H1 (cell line): ENCODE measurements at regions not wholly inside any gene's neighbourhood (a gene's known extent, or its start where the extent isn't known, plus 50 kb on each side); places are given as distances from the start of the nearest gene placed in this dataset.

Experiments
- CTCF ChIA-PET: fragments of 300-600 bp; sonication (Branson Sonifier 250); formaldehyde crosslinking; loops from one replicate; lab custom pipeline; 2021; ENCODE audit not compliant: partially characterized antibody; lab: Charles Lee
- POLR2A ChIA-PET: fragments of 300-600 bp; sonication (Branson Sonifier 250); formaldehyde crosslinking; loops from one replicate; lab custom pipeline; 2021; ENCODE audit warnings: inconsistent platforms; ENCODE audit not compliant: partially characterized antibody; lab: Charles Lee
- DNase-seq, 2 experiments: peaks; one replicate each; pipeline versions ENCODE4 v3.0.0 to v3.0.0-alpha.2; 2010 to 2022; ENCODE audit warnings: low spot score in 2 of 2, low read depth in 1 of 2, mixed read lengths in 1 of 2
- FAIRE-seq: peaks from 2 replicates; lab custom pipeline; 2011; peaks lifted over from hg19 to GRCh38; lab: Jason Lieb, UNC
- H2AFZ ChIP-seq: 2 replicates; pipeline ENCODE4 v1.8.1; 2012; ENCODE audit warnings: low read length, inconsistent platforms
- H2AK5ac ChIP-seq: 2 replicates; pipeline ENCODE4 v1.6.1; 2013; ENCODE audit warnings: low read depth, low read length
- H2BK120ac ChIP-seq: replicated peaks from 2 replicates; pipeline ENCODE3; 2013; ENCODE audit warnings: low read depth, low read length, inconsistent platforms
- H2BK12ac ChIP-seq: 2 replicates; pipeline ENCODE4 v1.6.1; 2013; ENCODE audit warnings: low read depth, low read length
- H2BK15ac ChIP-seq: 2 replicates; pipeline ENCODE4 v1.6.1; 2013; ENCODE audit warnings: low read length
- H2BK20ac ChIP-seq: 2 replicates; pipeline ENCODE4 v1.6.1; 2013; ENCODE audit warnings: low read length
- H2BK5ac ChIP-seq: 2 replicates; pipeline ENCODE4 v1.6.1; 2013; ENCODE audit warnings: low read depth, low read length
- H3K14ac ChIP-seq: 2 replicates; pipeline ENCODE4 v1.6.1; 2013; ENCODE audit warnings: inconsistent platforms; ENCODE audit not compliant: insufficient read length
- H3K18ac ChIP-seq: 2 replicates; pipeline ENCODE4 v1.6.1; 2013; ENCODE audit warnings: low read length; ENCODE audit errors: extremely low read depth
- H3K23ac ChIP-seq: 2 replicates; pipeline ENCODE4 v1.6.1; 2013; ENCODE audit warnings: inconsistent platforms; ENCODE audit not compliant: insufficient read length
- H3K23me2 ChIP-seq: 2 replicates; pipeline ENCODE4 v1.6.1; 2013; ENCODE audit warnings: low read depth, low read length
- H3K27ac ChIP-seq: 2 replicates; pipeline ENCODE4 v1.6.1; 2011; ENCODE audit warnings: low read depth, low read length, inconsistent platforms
- H3K27me3 ChIP-seq, 4 experiments: replicated peaks in 1 of 4; 1 replicate in 1 of 4; 2 replicates in 3 of 4; pipeline versions ENCODE4 v1.6.1 to v1.8.1; 2011 to 2013; ENCODE audit warnings: low read length in 3 of 4, mild to moderate bottlenecking in 3 of 4, inconsistent platforms in 2 of 4, mixed read lengths in 2 of 4, moderate library complexity in 1 of 4; ENCODE audit not compliant: control insufficient read depth in 3 of 4, insufficient read depth in 3 of 4; ENCODE audit errors: extremely low read depth in 1 of 4
- H3K36me3 ChIP-seq, 4 experiments: 2 replicates each; pipeline versions ENCODE4 v1.6.1 to v1.8.1; 2011 to 2013; ENCODE audit warnings: mild to moderate bottlenecking in 4 of 4, low read length in 3 of 4, moderate library complexity in 2 of 4, control low read depth in 1 of 4, inconsistent platforms in 1 of 4; ENCODE audit not compliant: insufficient read depth in 4 of 4, control insufficient read depth in 2 of 4
- H3K4ac ChIP-seq: replicated peaks from 2 replicates; pipeline ENCODE3; 2013; ENCODE audit warnings: low read length, low read depth, mixed read lengths, inconsistent platforms; ENCODE audit not compliant: insufficient read length
- H3K4me1 ChIP-seq, 4 experiments: replicated peaks in 1 of 4; 1 replicate in 1 of 4; 2 replicates in 3 of 4; pipeline versions ENCODE4 v1.6.1 to v1.8.1; 2011 to 2013; ENCODE audit warnings: low read length in 3 of 4, inconsistent platforms in 2 of 4, mixed read lengths in 1 of 4; ENCODE audit not compliant: insufficient read depth in 4 of 4, control insufficient read depth in 3 of 4
- H3K4me2 ChIP-seq, 2 experiments: 2 replicates each; pipeline versions ENCODE4 v1.6.1 to v1.8.1; 2011 to 2013; ENCODE audit warnings: low read depth in 2 of 2, low read length in 2 of 2, control low read depth in 1 of 2, inconsistent platforms in 1 of 2, mild to moderate bottlenecking in 1 of 2; ENCODE audit not compliant: insufficient read depth in 1 of 2
- H3K4me3 ChIP-seq, 4 experiments: fragments of 200-600, 300-600 bp in 1 of 4; sonication (generic), shearing (Covaris generic), sonication (Bioruptor Twin) in 1 of 4; 2 replicates each; pipeline versions ENCODE4 v1.5.1 to v1.8.1; 2011 to 2016; ENCODE audit warnings: low read length in 4 of 4, low read depth in 3 of 4, control low read depth in 2 of 4, inconsistent platforms in 2 of 4, mild to moderate bottlenecking in 2 of 4, mixed read lengths in 1 of 4, moderate library complexity in 1 of 4; ENCODE audit not compliant: insufficient read depth in 2 of 4; ENCODE audit errors: extremely low read depth in 1 of 4
- H3K56ac ChIP-seq: replicated peaks from 2 replicates; pipeline ENCODE3; 2013; ENCODE audit warnings: low read depth, mild to moderate bottlenecking, mixed read lengths, low read length, inconsistent platforms; ENCODE audit not compliant: insufficient read length
- H3K79me1 ChIP-seq: 2 replicates; pipeline ENCODE4 v1.6.1; 2013; ENCODE audit warnings: low read depth, low read length, control low read depth
- H3K79me2 ChIP-seq, 2 experiments: 2 replicates each; pipeline versions ENCODE4 v1.6.1 to v1.8.1; 2012 to 2013; ENCODE audit warnings: low read length in 2 of 2, mild to moderate bottlenecking in 2 of 2, inconsistent platforms in 1 of 2; ENCODE audit not compliant: insufficient read depth in 2 of 2, control insufficient read depth in 1 of 2
- H3K9ac ChIP-seq, 4 experiments: replicated peaks in 1 of 4; 1 replicate in 1 of 4; 2 replicates in 3 of 4; pipeline versions ENCODE4 v1.6.1 to v1.8.1; 2011 to 2013; ENCODE audit warnings: low read depth in 3 of 4, low read length in 3 of 4, control low read depth in 2 of 4, mild to moderate bottlenecking in 2 of 4, moderate library complexity in 2 of 4, inconsistent platforms in 1 of 4; ENCODE audit errors: extremely low read depth in 1 of 4
- H3K9me3 ChIP-seq, 2 experiments: 2 replicates each; pipeline versions ENCODE4 v1.6.1 to v1.8.1; 2012 to 2013; ENCODE audit warnings: mild to moderate bottlenecking in 2 of 2, moderate library complexity in 2 of 2, control low read depth in 1 of 2, inconsistent platforms in 1 of 2, low read depth in 1 of 2, low read length in 1 of 2, mixed read lengths in 1 of 2; ENCODE audit not compliant: insufficient read depth in 2 of 2
- H4K20me1 ChIP-seq, 2 experiments: replicated peaks in 1 of 2; 2 replicates each; pipeline versions ENCODE3 to v1.8.1; 2011 to 2013; ENCODE audit warnings: inconsistent platforms in 2 of 2, low read length in 2 of 2, mild to moderate bottlenecking in 1 of 2; ENCODE audit not compliant: insufficient read depth in 2 of 2, control insufficient read depth in 1 of 2
- H4K5ac ChIP-seq: 2 replicates; pipeline ENCODE4 v1.6.1; 2013; ENCODE audit warnings: low read length, low read depth, mixed read lengths, inconsistent platforms; ENCODE audit not compliant: insufficient read length
- H4K8ac ChIP-seq: 2 replicates; pipeline ENCODE4 v1.8.0; 2013; ENCODE audit warnings: mild to moderate bottlenecking, moderate library complexity, low read length, inconsistent platforms; ENCODE audit not compliant: insufficient read depth; ENCODE audit errors: extremely low read depth
- H4K91ac ChIP-seq: replicated peaks from 2 replicates; pipeline ENCODE3; 2013; ENCODE audit warnings: low read length, mixed read lengths, inconsistent platforms; ENCODE audit not compliant: insufficient read length
- EZH2 ChIP-seq: fragments of 200-600 bp; sonication (generic); IDR thresholded peaks from 2 replicates; pipeline ENCODE4 v1.7.1; 2012; ENCODE audit warnings: low read depth, mild to moderate bottlenecking, moderate library complexity, low read length, inconsistent platforms; ENCODE audit not compliant: severe bottlenecking
- POLR2A ChIP-seq, 2 experiments: IDR thresholded peaks; 1 replicate in 1 of 2; 2 replicates in 1 of 2; pipeline ENCODE4 v1.6.1; 2011; ENCODE audit warnings: low read depth in 2 of 2, low read length in 2 of 2, mild to moderate bottlenecking in 2 of 2; ENCODE audit errors: control extremely low read depth in 1 of 2
- WGBS, 2 experiments: shearing (Covaris generic) in 1 of 2; methylation state at CpG; one replicate each; pipeline versions ENCODE4 v1.1.6 to v1.1.7; 2013 to 2015; ENCODE audit warnings: low lambda C conversion rate in 2 of 2, mixed read lengths in 2 of 2, inconsistent platforms in 1 of 2, low coverage in 1 of 2, missing lambda C conversion rate in 1 of 2; ENCODE audit not compliant: insufficient replicate concordance in 2 of 2, insufficient coverage in 1 of 2, insufficient read length in 1 of 2; ENCODE audit errors: extremely low coverage in 1 of 2, missing lambda C conversion rate in 1 of 2; 5-methylcytosine and 5-hydroxymethylcytosine counted together
- TF ChIP-seq, protein P1 (sequence below): IDR thresholded peaks from 2 replicates; pipeline ENCODE4 v1.6.1; 2012; ENCODE audit warnings: inconsistent platforms

DNA sequence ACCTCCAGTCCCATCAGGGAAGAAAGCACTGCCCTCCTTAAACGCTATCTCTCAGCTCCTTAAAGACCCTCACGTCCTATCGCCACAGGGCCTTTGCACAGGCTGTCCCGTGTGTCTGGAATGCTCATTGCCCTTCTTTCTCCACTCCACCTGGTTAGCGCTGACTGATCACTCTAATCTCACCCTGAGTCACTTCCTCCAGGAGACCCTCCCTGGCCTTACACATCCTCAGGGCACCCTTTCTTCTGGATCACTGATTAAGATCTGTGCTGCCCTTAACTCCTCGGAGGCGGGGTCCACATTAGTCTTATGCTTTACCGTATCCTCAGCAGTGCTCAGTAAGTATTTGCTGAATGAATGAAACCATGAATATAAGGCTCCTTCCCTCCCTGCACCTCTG is 94.7 kb downstream of the SYNE3 start:
- ChIA-PET CTCF (interaction anchor here (0.5 to 1.1 kb wide), 2 partner anchors 21 to 22 kb away, joined by 3 to 4 read pairs; no protein-coding TSS in a partner anchor), POLR2A (no interaction called here)
- Histone ChIP-seq H2BK12ac (no peak overlapping the region), H3K79me1 (no peaks in the 10 kb centered on the region), H3K23me2 (peaks cover 3% of the 10 kb centered on the region; the same call in 1 of the 2 replicates), H3K4me3 (no peak overlapping the region), H3K18ac (no peak overlapping the region), H4K8ac (no peak overlapping the region), H2BK5ac (no peak overlapping the region), H3K27ac (no peak overlapping the region), H4K5ac (no peak overlapping the region), H3K4ac (no peak overlapping the region), H2AK5ac (0 out of 2 replicates have a peak overlapping the region, but pooled peaks have one; percentile 4), H4K91ac (no peak overlapping the region), H3K9me3 (0 out of 4 replicates have a peak, but pooled peaks cover 0 to 4% of the 10 kb centered on the region in 2 experiments), H2BK15ac (no peak overlapping the region), H3K27me3 (no peaks in the 10 kb centered on the region; a peak in 2 of 7 replicates), H3K4me2 (no peak overlapping the region)
- WGBS, 2 experiments: 91% methylated on average over 8 of the region's 8 CpGs; no CpG with 5 or more reads in 1 of the 2 experiments
- DNase-seq: no peak
- TF ChIP-seq EZH2 (no peak), POLR2A (IDR thresholded peaks at IDR 0.05; ENCODE audit: control extremely low read depth in 1 of 2, low read depth in 2 of 2, low read length in 2 of 2) (no peak)
- TF ChIP-seq, protein P1, sequence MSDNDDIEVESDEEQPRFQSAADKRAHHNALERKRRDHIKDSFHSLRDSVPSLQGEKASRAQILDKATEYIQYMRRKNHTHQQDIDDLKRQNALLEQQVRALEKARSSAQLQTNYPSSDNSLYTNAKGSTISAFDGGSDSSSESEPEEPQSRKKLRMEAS: no peak
- TF ChIP-seq, all 59 proteins: peak for 0
- no peak overlapping the region for H3K23ac ChIP-seq
- H2BK20ac ChIP-seq: no peak overlapping the region
- H2BK120ac ChIP-seq: no peak overlapping the region
- H3K4me1 ChIP-seq: no peaks in the 10 kb centered on the region
- H3K36me3 ChIP-seq: no peaks in the 10 kb centered on the region
- FAIRE-seq: no peak
- no peaks in the 10 kb centered on the region for H4K20me1 ChIP-seq
- no peak overlapping the region for H2AFZ ChIP-seq
- no peak overlapping the region for H3K56ac ChIP-seq
- no peak overlapping the region for H3K9ac ChIP-seq
- H3K14ac ChIP-seq: no peak overlapping the region
- no peaks in the 10 kb centered on the region for H3K79me2 ChIP-seq
